ENCODE measurements at regions not wholly inside any gene's neighbourhood (a gene's known extent, or its start where the extent isn't known, plus 50 kb on each side); places are given as distances from the start of the nearest gene placed in this dataset.

DNA sequence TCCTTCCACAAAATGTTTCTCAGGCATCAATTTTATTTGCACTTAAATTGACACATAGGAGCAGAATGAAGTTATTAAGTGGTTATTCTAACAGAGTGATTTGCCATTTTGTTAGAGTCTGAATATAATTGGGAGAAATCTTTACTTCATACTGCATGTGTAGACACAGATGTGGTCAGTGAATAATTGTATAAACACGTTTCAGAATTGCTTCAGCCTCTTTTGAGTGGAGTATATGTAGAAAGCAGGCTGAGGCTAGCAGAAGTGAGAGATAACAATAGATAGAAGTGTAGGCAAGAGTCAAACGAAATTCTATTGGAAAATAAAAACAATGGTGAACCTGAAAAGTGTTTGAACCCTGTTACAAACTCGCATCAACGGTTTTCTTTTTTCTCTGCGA is 270.7 kb downstream of the TMEM167A start:
- DNase-seq (ENCODE audit: low read depth) = no peak

- DNase-seq (ENCODE audit: low read depth) = no peak
Measured at GRCh38 chr5:82804155-82804690, 273.0 kb downstream of the TMEM167A start.

- no peak for DNase-seq (ENCODE audit: low read depth)
Measured at GRCh38 chr5:82802954-82803353, 274.2 kb downstream of the TMEM167A start.

- no peak for DNase-seq (ENCODE audit: low read depth)
Measured at GRCh38 chr5:82800826-82801225, 276.4 kb downstream of the TMEM167A start.

GRCh38 chr5:82799361-82800077 is 277.7 kb downstream of the TMEM167A start:
- DNase-seq (ENCODE audit: low read depth) = no peak

DNA sequence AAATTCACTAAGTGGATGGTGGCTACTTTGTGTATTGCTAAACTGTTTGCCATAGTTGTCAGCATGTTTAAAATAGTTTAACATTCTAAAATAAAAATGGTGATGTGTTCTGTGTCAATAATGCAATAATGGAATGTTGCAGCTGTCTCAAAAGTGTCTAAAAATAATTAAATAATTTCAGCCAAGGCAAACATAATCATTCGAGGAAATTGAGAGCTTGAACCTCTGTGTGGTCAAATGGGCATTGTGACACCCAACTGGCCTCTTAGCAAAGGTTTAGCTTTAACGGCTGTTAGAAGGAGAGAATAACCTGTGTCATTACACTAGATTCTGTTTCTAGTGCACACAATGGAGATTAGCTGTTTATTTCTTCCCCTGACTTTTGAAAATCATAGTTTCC is 278.5 kb downstream of the TMEM167A start:
- DNase-seq (ENCODE audit: low read depth) = no peak

DNA sequence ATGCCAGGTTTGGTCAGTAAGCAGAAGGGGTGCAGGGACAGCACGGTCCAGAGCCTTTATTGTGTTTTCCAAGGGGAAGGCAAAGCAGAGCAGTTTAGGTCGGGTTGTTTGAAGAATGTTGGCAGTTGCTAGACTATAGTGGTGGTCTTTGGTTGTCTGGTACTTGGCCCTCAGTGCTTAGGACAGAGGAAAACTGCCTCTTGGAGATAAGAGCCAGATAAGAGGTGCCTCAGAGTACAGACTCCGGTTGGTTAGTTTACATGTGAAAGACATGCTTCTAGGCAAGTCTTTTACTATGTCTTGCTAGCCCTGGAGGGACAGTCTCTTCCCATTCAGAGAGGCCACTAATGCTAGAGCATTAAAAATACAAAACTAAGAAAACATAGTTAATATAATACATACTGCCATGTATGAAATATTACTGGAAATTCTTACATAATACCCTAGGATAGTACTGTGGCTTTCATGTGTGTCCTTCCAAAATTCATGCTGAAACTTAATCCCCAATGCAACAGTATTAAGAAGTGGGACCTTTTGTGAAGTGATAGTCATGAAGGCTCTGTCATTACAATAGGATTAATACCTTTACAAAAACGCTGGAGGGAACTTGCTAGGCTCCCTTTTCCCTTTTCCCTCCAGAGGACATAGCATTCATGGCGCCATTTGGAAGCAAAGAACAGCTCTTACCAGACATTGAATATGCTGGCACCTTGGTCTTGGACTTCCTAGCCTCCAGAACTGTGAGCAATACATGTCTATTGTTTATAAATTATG is 280.4 kb downstream of the TMEM167A start:
- no peak for DNase-seq (ENCODE audit: low read depth)

- DNase-seq (ENCODE audit: low read depth) = no peak
Measured at GRCh38 chr5:82794876-82795275, 282.3 kb downstream of the TMEM167A start.

DNA sequence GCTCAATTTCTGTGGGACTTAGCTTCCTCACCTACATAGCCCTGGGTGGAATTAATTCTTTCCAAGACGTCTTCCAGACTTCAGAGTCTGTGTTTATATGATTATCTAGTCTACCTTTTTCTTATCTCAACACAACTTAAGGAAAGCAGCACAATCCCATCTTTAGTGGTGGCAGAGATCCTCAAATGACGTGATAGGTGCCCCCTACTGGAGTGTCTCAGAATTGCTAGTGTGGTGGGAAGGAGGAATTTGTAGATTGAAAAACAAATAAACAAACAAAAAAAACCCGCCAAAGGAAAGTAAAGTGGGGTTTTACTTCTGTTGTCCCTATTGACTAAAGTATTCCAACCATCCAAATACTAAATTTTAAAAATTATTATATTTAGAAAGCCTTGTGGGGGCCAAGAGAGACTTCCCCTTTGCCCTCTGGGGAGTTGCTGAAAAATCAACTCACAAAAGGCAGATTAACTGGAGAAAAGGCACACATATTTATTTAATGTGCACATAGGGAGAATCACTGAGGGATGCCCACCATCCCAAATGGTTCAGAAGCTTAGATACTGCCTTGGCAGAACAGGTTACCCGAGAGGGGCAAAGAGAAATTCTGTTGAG is 283.3 kb downstream of the TMEM167A start:
- peak; percentile 20 for DNase-seq (ENCODE audit: low read depth)

DNA sequence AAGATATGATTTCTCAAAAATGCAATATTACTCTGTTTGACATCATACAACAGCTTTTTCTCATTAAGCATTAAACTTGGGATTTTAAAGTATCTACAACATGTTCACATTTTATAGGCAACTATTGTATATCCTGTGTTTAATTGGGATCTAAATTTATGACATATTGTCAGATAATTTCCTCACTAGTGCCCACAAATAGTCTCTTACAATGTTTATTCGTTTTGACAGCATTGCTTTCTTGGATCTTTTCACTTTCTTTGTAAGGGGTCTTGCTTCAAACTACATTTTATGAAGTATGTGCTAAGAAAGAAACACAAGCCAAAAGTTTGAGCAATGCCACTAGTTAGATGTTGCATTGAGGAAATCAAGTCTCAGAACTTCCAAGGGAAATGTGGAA is 285.1 kb downstream of the TMEM167A start:
- no peak for DNase-seq (ENCODE audit: low read depth)

GRCh38 chr5:82789095-82789494 is 288.1 kb downstream of the TMEM167A start:
- DNase-seq (ENCODE audit: low read depth) = no peak

GRCh38 chr5:82786748-82787147 is 290.4 kb downstream of the TMEM167A start:
- no peak for DNase-seq (ENCODE audit: low read depth)

DNA sequence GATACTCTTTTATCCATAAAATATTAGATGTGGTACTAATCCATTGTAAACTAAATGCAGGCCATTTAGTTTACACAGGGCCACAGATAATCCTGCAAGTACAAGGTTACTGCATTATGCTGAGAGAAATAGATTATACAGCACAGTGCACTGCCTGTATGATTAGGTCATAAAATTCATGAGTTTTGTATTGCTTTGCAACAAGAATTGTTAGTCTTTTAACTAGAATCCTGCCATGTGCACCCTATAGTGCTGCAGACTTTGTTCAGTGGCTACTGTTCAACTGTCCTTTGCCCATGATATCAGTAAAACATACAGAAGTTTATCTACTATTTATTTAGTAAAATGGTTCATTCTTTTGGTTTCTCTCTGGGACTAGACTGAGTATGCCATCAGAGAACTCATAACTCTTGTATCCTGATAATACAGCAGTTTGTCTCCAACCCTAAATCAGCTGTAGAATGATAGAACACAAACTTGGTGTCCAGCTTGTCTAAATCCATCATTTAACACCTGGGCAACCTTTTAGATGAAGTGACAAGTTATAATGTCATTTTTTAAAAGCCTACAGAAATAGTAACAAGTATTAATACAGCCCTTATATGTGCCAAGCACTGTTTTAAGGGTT is 291.2 kb downstream of the TMEM167A start:
- DNase-seq (ENCODE audit: low read depth) = no peak

DNA sequence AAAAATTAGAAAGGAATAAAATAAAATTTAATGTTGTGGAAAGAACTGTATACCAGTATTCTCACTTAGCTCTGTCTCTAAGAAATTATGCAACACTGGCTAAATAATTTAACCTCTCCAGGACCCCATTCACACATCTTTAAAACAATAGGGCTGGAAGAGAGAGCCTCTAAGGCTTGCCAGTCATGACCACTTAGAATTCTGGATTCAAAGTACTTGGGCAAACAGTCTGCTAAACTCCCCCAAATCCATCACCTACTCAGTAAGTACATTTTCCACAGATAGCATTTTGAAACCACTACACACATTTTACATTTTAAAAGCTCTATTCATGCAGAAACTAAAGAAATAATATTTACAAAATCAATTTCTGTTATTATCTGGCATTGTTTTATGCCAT is 291.7 kb downstream of the TMEM167A start:
- no peak for DNase-seq (ENCODE audit: low read depth)

DNA sequence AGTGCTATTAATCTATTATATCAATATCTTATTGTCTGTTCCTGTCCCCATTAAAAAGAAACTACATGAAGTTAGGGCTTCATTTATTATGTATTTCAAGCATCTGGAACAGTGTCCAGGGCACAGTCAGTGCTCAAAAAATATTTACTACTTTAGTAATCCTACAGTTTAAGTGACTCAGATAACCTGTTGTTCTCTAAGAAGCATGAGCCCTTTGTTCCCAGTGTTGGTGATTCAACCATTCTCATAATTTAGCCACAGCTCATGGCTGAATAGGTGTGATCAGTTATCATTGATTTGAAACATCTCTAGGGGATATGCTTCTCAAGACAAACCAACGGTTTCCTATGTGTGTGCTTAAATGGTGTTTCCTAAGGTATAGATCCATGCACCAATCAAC is 292.7 kb downstream of the TMEM167A start:
- DNase-seq (ENCODE audit: low read depth) = no peak

GRCh38 chr5:82777106-82777505 is 300.1 kb downstream of the TMEM167A start:
- DNase-seq (ENCODE audit: low read depth) = no peak

GRCh38 chr5:82772281-82772680 is 304.9 kb downstream of the TMEM167A start:
- no peak for DNase-seq (ENCODE audit: low read depth)

DNA sequence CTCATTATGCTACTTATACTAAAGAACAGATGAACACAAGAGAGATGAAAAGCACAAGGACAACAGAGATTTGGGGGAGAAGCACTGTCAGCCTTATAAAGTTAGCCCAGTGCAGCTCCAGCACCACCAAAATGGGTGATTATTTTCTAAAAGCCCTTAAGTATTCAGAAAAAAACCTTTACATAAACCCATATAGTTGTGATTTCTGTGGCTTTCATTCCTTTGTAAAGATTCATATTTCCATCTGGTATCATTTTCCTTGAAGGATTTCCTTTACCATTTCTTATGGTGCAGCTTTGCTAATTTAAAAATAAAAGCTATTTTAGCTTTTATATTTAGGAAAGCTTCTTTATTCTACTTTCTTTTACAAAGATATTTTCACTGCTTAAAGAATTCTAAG is 311.0 kb downstream of the TMEM167A start:
- DNase-seq (ENCODE audit: low read depth) = no peak

DNA sequence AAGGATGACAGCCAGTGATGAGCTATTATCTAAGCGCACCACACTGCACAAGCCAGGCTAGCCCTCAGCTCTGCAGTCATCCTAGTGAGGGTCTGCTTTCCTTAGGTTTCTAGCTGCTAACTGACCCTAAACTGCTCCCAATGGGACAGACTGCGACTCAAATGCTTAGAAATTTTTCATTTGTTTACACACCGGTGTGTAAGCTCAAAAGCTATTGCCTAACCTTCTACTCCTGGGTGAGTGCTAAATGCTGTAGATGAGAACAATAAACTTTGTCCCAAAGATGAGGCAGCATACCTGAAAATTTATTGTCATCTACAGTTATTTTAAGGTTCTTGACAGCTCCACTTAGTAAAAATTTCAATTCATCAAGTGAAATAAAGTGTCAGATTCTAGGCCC is 311.4 kb downstream of the TMEM167A start:
- no peak for DNase-seq (ENCODE audit: low read depth)

GRCh38 chr5:82760856-82761255 is 316.3 kb downstream of the TMEM167A start:
- DNase-seq (ENCODE audit: low read depth) = no peak

GRCh38 chr5:82758881-82759280 is 318.3 kb downstream of the TMEM167A start:
- DNase-seq (ENCODE audit: low read depth) = no peak

- DNase-seq (ENCODE audit: low read depth) = no peak
Measured at GRCh38 chr5:82754759-82755158, 322.4 kb downstream of the TMEM167A start.
